ENCODE measurements at regions not wholly inside any gene's neighbourhood (a gene's known extent, or its start where the extent isn't known, plus 50 kb on each side); places are given as distances from the start of the nearest gene placed in this dataset.

DNA sequence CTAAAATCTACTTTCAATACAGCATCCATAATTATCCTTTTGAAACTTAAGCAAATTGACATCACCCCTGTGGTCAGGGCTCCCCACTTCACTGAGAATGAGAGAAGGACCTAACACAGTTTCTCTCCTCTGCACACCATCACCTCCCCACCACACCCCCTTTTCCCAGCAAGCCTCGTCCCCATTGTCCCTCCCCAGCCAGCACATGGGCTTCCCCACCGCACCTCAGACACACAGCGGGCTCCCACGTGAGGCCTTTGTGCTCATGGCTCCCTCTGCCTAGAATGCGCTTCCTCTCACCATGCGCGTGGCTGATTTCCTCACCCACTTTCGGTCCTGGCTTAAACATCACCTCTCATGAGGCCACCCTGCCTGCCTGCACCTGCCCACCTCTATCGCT, 639.0 kb upstream of the FRG1 start:
- TF ChIP-seq GATA2 (IDR thresholded peaks at IDR 0.05; ENCODE audit: low read depth, low read length): no peak
- no peak for TF ChIP-seq GATA3 (IDR thresholded peaks at IDR 0.05; ENCODE audit: low read depth, low read length)

All from SH-SY5Y (cell line).